H1 (cell line): ENCODE measurements at regions not wholly inside any gene's neighbourhood (a gene's known extent, or its start where the extent isn't known, plus 50 kb on each side); places are given as distances from the start of the nearest gene placed in this dataset.

ENCODE experiments used
- BRCA1 ChIP-seq: IDR thresholded peaks from 2 replicates; pipeline ENCODE4 v1.6.1; 2012; ENCODE audit warnings: low read depth, low read length, improper control_type of control experiment
- CEBPB ChIP-seq: IDR thresholded peaks from 2 replicates; pipeline ENCODE4 v1.6.1; 2012; ENCODE audit warnings: low read depth, low read length
- CHD1 ChIP-seq: IDR thresholded peaks from 2 replicates; pipeline ENCODE4 v1.6.1; 2012; ENCODE audit warnings: low read depth, low read length, improper control_type of control experiment
- CHD7 ChIP-seq: fragments of 300-600 bp; sonication (generic); IDR thresholded peaks from 2 replicates; pipeline ENCODE4 v1.7.1; 2012; ENCODE audit warnings: low read length, moderate library complexity, mild to moderate bottlenecking, inconsistent platforms; ENCODE audit not compliant: insufficient replicate concordance
- CREB1 ChIP-seq: IDR thresholded peaks from 2 replicates; pipeline ENCODE4 v1.6.1; 2012; ENCODE audit warnings: inconsistent platforms
- NANOG ChIP-seq: IDR thresholded peaks from 2 replicates; pipeline ENCODE4 v1.6.1; 2011; ENCODE audit warnings: low read length, low read depth, mild to moderate bottlenecking, inconsistent platforms; ENCODE audit not compliant: insufficient read depth, poor library complexity, severe bottlenecking
- POLR2AphosphoS5 ChIP-seq: IDR thresholded peaks from 2 replicates; pipeline ENCODE4 v1.6.1; 2011; ENCODE audit warnings: low read depth, low read length
- POU5F1 ChIP-seq: IDR thresholded peaks from 2 replicates; pipeline ENCODE4 v1.6.1; 2011; ENCODE audit warnings: low read depth, mild to moderate bottlenecking, low read length, moderate library complexity
- RBBP5 ChIP-seq: IDR thresholded peaks from 2 replicates; pipeline ENCODE4 v1.7.1; 2012; ENCODE audit warnings: low read depth, mild to moderate bottlenecking, inconsistent platforms, low read length, moderate library complexity, borderline replicate concordance
- SUZ12 ChIP-seq: fragments of 200-600 bp; sonication (generic); IDR thresholded peaks from 2 replicates; pipeline ENCODE4 v1.6.1; 2012; ENCODE audit warnings: mild to moderate bottlenecking, inconsistent platforms, low read length, moderate library complexity, mixed read lengths
- ZNF274 ChIP-seq: IDR thresholded peaks from 2 replicates; pipeline ENCODE4 v1.7.0; 2012; ENCODE audit warnings: low read length, borderline replicate concordance; ENCODE audit errors: extremely low read depth

- no peak for TF ChIP-seq CHD7
- no peak for TF ChIP-seq SUZ12
- no peak for TF ChIP-seq POLR2AphosphoS5
- TF ChIP-seq POU5F1, result no peak
- TF ChIP-seq NANOG, result no peak
- TF ChIP-seq RBBP5, result no peak
- TF ChIP-seq CHD1, result no peak
- TF ChIP-seq CREB1, result no peak
- no peak for TF ChIP-seq CEBPB
- no peak for TF ChIP-seq BRCA1
- no peak for TF ChIP-seq ZNF274
Measured at GRCh38 chr18:22285361-22286140, 116.2 kb downstream of the GATA6 start (continued).
